ENCODE measurements at regions not wholly inside any gene's neighbourhood (a gene's known extent, or its start where the extent isn't known, plus 50 kb on each side); places are given as distances from the start of the nearest gene placed in this dataset.

- TF ChIP-seq, protein P1, sequence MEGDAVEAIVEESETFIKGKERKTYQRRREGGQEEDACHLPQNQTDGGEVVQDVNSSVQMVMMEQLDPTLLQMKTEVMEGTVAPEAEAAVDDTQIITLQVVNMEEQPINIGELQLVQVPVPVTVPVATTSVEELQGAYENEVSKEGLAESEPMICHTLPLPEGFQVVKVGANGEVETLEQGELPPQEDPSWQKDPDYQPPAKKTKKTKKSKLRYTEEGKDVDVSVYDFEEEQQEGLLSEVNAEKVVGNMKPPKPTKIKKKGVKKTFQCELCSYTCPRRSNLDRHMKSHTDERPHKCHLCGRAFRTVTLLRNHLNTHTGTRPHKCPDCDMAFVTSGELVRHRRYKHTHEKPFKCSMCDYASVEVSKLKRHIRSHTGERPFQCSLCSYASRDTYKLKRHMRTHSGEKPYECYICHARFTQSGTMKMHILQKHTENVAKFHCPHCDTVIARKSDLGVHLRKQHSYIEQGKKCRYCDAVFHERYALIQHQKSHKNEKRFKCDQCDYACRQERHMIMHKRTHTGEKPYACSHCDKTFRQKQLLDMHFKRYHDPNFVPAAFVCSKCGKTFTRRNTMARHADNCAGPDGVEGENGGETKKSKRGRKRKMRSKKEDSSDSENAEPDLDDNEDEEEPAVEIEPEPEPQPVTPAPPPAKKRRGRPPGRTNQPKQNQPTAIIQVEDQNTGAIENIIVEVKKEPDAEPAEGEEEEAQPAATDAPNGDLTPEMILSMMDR (IDR thresholded peaks at IDR 0.05) = no peak
- no peak for TF ChIP-seq POLR2A (IDR thresholded peaks at IDR 0.05)
- no peak for TF ChIP-seq EP300 (IDR thresholded peaks at IDR 0.05)
- no peak for TF ChIP-seq POLR2AphosphoS5 (IDR thresholded peaks at IDR 0.05)
These were observed 432.0 kb downstream of the GLUD2 start for GRCh38 chrX:121479406-121479805.
